ENCODE measurements at regions not wholly inside any gene's neighbourhood (a gene's known extent, or its start where the extent isn't known, plus 50 kb on each side); places are given as distances from the start of the nearest gene placed in this dataset.
"Not testable (repeated sequence)": the region's sequence is repeated elsewhere in the genome, so short reads cannot be mapped to it uniquely, and the experiment has no call there.

- DNase-seq: no peak
Observed at GRCh38 chr19:56894626-56895025, 54.1 kb upstream of the PEG3 start.

- DNase-seq: no peak
Observed at GRCh38 chr19:56896095-56896494, 55.6 kb upstream of the PEG3 start.

GRCh38 chr19:56899943-56900342 is 59.4 kb upstream of the PEG3 start:
- DNase-seq: no peak

GRCh38 chr19:56900573-56901097 is 60.1 kb upstream of the PEG3 start:
- DNase-seq: no peak

- DNase-seq: no peak
Observed at GRCh38 chr19:56905631-56906150, 65.2 kb upstream of the PEG3 start.

- DNase-seq: no peak
Observed at GRCh38 chr19:56912401-56913112, 72.0 kb upstream of the PEG3 start.

- not testable (repeated sequence) for DNase-seq
Observed at GRCh38 chr19:56913113-56913455, 72.6 kb upstream of the PEG3 start.

GRCh38 chr19:56916528-56916927 is 76.0 kb upstream of the PEG3 start:
- DNase-seq: no peak

- DNase-seq: no peak
Observed at GRCh38 chr19:56917529-56917928, 77.0 kb upstream of the PEG3 start.

GRCh38 chr19:56917998-56918397 is 77.5 kb upstream of the PEG3 start:
- DNase-seq: no peak

- no peak for DNase-seq
Observed at GRCh38 chr19:56918682-56919307, 78.3 kb upstream of the PEG3 start.

GRCh38 chr19:56919308-56919995 is 78.9 kb upstream of the PEG3 start:
- no peak for DNase-seq

GRCh38 chr19:56926094-56926493 is 85.6 kb upstream of the PEG3 start:
- DNase-seq: not testable (repeated sequence)

GRCh38 chr19:56927294-56927693 is 86.8 kb upstream of the PEG3 start:
- no peak for DNase-seq

GRCh38 chr19:56927791-56928207 is 87.3 kb upstream of the PEG3 start:
- no peak for DNase-seq

- DNase-seq: no peak
Observed at GRCh38 chr19:56930647-56931535, 90.4 kb upstream of the PEG3 start.

- peak; percentile 2 for DNase-seq
Observed at GRCh38 chr19:56933014-56933705, 92.6 kb upstream of the PEG3 start.

GRCh38 chr19:56934438-56935090 is 94.0 kb upstream of the PEG3 start:
- no peak for DNase-seq

GRCh38 chr19:56939951-56940350 is 99.4 kb upstream of the PEG3 start:
- no peak for DNase-seq

- no peak for DNase-seq
Observed at GRCh38 chr19:56942756-56943155, 102.2 kb upstream of the PEG3 start.

- DNase-seq: no peak
Observed at GRCh38 chr19:56946159-56946558, 105.6 kb upstream of the PEG3 start.

GRCh38 chr19:56947206-56947605 is 106.7 kb upstream of the PEG3 start:
- no peak for DNase-seq

Measured in DMS79 treated with DMSO at 0.1 percent for 48 hours (cell line).